Activated CD8-positive, alpha-beta memory T cell treated with anti-CD3 and anti-CD28 coated beads for 24 hours (primary cell): ENCODE measurements at regions not wholly inside any gene's neighbourhood (a gene's known extent, or its start where the extent isn't known, plus 50 kb on each side); places are given as distances from the start of the nearest gene placed in this dataset.
"Not testable (repeated sequence)": the region's sequence is repeated elsewhere in the genome, so short reads cannot be mapped to it uniquely, and the experiment has no call there.

Source experiments
- DNase-seq: peaks from one replicate; pipeline ENCODE4 v3.0.0-alpha.2; 2020

DNA sequence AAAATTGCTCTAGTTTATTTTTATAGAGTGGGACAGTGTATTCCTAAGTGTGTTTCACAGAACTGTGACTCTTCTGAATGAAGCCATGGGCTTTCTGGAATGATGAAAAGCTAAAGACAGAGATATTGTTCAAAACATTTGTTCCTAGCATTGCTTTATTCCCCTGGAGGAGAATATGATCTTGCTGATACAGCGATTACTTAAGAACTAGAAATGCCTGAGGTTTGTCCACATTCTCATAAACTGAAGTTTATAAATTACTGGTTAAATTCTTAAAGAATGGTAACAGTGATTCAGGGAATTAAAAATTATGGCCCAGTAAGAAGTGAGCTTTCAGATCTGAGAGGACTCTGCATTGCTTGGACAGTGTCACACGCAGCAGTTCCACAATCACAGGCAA, 690.3 kb downstream of the FAM181B start:
- DNase-seq: no peak

- no peak for DNase-seq
These were observed 691.9 kb downstream of the FAM181B start for GRCh38 chr11:82041764-82042163.

GRCh38 chr11:82038154-82038553, 695.5 kb downstream of the FAM181B start:
- DNase-seq: no peak

DNA sequence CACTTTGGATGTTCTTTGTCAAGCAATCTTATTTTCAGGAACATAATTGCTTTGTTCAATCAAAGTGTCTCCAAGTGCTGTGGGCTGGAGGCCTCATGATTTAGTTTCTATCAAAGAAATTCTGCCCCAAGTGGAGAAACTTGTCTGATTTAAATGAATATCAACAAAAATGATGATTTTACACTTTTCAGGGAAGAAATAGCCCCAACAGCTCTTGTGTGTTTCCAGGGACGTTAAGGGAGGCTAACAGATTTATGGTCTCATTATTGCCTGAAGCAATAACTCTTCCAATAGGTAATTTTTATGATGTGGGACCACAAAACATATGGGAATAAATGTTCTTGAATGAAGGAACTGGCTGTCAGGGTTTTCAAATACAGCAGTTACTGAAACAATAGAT, 699.1 kb downstream of the FAM181B start:
- no peak for DNase-seq

DNA sequence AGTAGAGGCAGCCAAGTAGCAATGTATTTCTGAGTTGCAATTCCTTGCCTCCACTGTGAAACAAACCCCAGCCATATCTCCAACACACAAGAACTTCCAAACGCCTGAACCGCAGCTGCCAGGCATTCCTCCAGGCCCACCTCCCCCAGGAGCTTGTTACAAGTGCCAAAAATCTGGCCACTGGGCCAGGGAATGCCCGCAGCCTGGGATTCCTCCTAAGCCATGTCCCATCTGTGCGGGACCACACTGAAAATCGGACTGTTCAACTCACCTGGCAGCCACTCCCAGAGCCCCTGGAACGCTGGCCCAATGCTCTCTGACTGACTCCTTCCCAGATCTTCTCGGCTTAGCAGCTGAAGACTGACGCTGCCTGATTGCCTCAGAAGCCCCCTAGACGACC, 706.3 kb downstream of the FAM181B start:
- DNase-seq: not testable (repeated sequence)

GRCh38 chr11:82024760-82025159, 708.9 kb downstream of the FAM181B start:
- DNase-seq: no peak

GRCh38 chr11:82012276-82012675, 721.4 kb downstream of the FAM181B start:
- no peak for DNase-seq

DNA sequence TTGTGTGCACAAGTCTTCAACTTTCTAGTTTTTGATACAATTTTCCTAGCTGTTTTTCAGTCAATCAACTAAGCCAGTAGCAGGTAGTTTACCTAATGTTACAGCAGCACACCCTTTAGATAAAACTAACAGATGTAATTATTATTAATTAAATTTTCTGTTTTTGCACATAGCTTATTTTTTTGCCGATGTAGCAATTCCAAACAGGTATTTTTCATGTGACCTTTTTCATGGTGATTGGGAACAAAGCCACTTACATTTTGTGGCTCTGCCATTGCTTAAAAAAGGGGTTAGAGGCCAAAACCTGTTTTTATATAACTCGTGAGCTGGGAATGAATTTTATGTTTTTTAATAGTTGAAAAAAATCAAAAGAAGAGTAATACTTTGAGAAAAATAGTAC, 724.5 kb downstream of the FAM181B start:
- DNase-seq: no peak

DNA sequence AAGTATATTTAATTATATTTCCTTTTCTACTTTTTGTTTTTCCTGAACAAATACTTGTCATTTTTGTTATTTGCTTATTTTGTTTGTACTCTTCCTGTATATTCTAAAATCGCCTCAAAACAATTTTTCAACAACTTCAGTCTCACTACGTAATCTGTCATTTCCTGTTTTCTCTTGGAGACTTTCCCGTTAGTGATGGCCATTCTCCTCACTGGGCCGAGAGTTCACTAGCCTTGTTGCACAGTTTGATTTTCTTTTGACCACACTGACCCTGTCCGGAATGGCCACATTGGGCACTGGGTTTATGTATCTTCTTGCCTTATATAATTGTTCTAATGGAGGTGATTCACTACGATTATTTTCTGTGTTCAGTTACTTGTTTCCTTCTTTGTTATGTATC, 726.1 kb downstream of the FAM181B start:
- no peak for DNase-seq

GRCh38 chr11:82004537-82005213, 729.0 kb downstream of the FAM181B start:
- DNase-seq: no peak

DNA sequence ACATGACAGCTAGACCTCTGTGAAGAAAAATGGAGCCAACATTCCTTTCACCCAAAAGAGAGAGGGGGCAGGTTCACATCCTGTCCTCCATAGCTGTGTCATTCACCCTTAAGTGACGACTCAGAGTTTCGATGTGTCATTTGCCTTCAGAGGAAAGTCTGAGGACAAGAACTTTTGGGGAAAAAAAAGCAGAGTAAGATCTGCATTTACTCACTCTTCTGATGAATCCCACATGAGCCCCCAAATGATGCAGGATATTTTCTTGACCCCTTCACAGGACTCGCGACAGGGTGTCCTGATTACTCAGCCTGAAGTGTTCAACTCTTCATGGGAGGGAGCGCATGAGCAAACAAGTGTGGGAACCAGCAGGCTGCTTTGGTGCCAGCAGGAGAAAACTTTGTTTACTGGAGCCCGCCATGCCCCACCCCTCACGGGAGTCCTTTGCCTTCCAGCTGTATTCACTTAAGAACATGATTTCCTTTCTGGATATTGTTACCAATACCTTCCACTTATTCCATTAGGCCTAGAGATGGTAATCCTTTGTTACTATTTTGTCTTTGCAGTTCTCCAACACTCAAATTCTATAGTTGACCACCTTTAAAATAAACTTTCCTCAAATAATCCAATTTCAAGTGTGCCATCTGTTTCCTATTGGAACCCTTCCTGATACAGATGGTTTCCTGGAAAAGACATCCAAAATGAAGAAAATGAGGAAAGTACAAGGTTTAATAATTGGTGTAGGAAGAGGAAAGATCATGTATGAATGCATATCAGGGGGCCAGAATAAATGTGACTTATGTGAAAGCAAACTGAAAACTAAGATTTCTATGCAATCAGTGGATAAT, 729.8 kb downstream of the FAM181B start:
- DNase-seq: no peak

DNA sequence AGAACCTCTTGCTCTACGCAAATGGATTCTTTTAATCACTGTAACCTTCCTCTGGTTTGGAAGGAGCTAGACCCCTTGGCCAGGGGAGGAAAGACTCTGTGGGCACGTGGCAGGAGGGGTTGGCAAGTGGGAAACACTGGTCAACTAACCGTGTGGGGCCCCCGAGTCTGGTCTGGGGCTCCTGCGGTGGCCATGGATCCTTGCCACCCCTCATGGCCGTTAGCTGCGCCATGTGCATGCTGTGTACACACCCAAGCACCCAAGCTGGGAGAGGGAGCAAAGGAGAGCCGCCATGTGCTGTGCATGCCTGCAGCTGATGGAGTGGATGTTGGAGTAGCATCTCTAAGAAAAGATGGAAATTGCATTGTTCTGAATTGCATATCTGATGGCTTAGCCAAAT, 730.6 kb downstream of the FAM181B start:
- DNase-seq: no peak

GRCh38 chr11:81995889-81996288, 737.8 kb downstream of the FAM181B start:
- DNase-seq: no peak

- DNase-seq: no peak
These were observed 739.9 kb downstream of the FAM181B start for GRCh38 chr11:81993755-81994154.

DNA sequence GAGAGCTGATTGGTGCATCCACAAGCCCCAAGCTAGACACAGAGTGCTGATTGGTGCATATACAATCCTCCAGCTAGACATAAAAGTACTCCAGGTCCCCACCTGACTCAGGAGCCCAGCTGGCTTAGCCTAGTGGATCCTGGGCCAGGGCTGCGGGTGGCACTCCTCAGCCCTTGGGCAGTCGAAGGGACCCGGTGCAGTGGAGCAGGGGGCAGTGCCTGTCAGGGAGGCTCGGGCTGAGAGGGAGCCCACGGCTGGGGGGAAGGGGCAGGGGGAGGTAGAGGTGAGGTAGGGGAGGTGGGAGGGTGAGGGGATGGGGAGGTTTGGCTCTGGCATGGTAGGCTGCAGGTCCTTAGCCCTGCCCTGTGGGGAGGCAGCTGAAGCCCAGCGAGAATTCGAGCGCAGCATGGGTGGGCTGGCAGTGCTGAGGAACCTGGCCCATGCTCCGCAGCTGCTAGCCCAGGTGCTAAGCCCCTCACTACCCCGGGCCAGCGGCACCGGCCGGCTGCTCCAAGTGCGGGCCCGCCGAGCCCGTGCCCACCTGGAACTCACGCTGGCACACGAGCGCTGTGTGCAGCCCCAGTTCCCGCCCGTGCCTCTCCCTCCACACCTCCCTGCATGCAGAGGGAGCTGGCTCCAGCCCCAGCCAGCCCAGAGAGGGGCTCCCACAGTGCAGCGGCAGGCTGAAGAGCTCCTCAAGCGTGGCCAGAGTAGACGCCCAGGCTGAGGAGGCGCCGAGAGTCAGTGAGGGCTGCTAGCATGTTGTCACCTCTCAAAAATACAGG, 742.8 kb downstream of the FAM181B start:
- DNase-seq: no peak

- no peak for DNase-seq
These were observed 744.6 kb downstream of the FAM181B start for GRCh38 chr11:81989093-81989492.

GRCh38 chr11:81987829-81988472, 745.7 kb downstream of the FAM181B start:
- DNase-seq: no peak

DNA sequence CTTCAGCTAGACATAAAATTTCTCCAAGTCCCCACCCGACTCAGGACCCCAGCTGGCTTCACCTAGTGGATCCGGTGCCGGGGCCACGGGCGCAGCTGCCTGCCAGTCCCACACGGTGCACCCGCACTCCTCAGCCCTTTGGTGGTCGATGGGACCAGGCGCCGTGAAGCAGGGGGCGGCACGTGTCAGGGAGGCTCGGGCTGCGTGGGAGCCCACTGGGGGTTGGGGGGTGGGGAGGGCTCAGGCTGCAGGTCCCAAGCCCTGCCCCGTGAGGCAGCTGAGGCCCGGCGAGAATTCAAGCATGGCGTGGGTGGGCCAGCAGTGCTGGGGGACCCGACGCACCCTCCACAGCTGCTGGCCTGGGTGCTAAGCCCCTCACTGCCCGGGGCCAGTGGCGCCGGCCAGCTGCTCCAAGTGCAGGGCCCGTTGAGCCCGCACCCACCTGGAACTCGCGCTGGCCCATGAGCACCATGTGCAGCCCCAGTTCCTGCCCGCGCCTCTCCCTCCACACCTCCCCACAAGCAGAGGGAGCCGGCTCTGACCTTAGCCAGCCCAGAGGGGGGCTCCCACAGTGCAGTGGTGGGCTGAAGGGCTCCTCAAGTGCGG, 747.0 kb downstream of the FAM181B start:
- DNase-seq: no peak

DNA sequence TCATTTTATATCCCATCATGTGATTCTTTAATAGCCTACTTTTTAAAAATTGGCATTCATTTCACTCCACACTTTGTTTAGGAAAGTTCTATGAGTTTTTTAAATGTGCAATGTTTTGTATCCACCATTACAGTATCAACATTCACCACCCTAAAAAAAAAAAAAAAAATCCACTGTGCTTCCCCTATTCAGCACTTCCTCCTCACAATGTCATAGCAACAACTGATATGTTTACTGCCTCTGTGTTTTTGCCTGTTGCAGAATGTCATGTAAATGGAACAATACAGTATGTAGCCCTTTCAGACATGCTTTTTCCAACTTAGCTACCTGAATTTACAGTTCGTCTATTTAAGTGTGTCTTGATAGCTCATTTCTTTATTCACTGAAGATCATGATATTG, 754.2 kb downstream of the FAM181B start:
- DNase-seq: no peak

GRCh38 chr11:81975261-81975900, 758.3 kb downstream of the FAM181B start:
- no peak for DNase-seq

GRCh38 chr11:81970886-81971285, 762.8 kb downstream of the FAM181B start:
- no peak for DNase-seq

GRCh38 chr11:81967242-81967641, 766.4 kb downstream of the FAM181B start:
- no peak for DNase-seq
